ENCODE measurements at regions not wholly inside any gene's neighbourhood (a gene's known extent, or its start where the extent isn't known, plus 50 kb on each side); places are given as distances from the start of the nearest gene placed in this dataset.

DNA sequence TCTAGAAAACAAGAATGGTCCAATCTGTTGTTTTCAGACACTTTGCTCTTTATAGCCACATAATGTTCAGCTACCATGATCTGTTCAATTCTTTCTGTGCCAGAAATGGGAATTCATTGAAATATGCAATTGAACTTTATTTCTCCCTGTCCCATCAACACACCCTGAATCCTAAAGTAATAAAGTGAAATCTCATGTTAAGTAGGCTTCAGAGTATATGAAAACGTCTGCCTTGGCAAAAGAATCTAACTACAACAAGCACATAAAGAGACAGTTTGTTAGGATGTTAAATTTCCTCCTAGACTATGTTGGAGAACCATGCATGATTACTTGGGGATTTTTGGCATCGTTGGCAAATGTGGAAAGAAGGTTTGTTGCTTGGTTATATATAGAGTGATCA is 722.7 kb downstream of the XPNPEP1 start:
- no peak for DNase-seq (ENCODE audit: low read depth)

- no peak for DNase-seq (ENCODE audit: low read depth)
These were observed 731.5 kb downstream of the XPNPEP1 start for GRCh38 chr10:109191823-109192222.

GRCh38 chr10:109191341-109191740 is 732.0 kb downstream of the XPNPEP1 start:
- no peak for DNase-seq (ENCODE audit: low read depth)

DNA sequence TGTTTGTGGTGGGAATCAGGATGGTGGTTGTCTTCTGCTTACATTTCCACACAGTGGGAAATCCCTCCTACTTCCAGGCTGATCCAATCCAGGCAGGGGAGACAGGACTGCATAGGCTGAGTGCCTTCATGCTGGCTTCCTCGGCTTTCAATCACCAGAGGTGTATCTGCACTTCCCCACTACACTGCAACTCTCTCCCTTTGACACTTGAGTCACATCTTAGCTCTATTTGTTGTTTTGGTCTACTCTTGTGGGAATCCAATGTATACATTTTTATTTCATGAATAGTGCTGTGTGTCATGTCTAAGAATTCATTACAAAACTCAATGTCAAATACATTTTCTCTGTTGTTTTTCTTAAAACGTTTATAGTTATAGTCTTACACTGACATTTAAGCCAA is 735.6 kb downstream of the XPNPEP1 start:
- no peak for DNase-seq (ENCODE audit: low read depth)

DNA sequence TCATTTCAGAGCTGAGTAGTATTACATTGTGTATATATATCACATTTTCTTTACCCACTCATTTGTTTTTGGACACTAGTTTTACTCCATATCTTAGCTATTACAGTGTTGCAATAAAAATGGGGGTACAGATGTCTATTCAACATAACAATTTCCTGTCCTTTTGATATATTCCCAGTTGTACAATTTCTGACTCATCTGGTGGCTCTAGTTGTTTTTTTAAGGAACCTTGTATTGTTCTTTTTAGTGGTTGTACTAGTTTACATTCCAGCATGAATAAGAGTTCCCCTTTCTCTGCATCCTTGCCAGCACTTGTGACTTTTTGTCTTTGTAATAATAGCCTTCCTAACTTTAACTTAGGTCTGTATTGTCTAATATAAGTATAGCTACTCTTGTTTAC is 739.9 kb downstream of the XPNPEP1 start:
- no peak for DNase-seq (ENCODE audit: low read depth)

DNA sequence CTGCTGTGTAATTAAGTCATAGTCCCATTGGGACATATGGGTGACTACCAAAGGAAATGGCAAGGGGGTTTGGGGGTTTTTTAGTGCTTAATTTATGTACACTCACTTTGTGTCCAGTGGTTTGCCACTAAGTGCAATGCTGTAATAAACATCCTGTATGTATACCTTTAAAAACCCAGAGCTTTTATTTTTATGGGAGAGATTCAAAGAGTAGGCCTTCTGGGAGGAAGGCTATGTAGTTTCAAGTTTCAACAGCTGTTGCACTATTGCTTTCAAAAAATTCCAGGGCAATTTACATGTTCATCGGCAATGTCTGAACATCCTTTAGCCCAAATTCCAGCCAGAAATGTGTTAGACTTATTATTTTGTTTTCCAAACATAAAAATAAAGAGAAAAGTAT is 744.7 kb downstream of the XPNPEP1 start:
- DNase-seq (ENCODE audit: low read depth): no peak

GRCh38 chr10:109174526-109174925 is 748.8 kb downstream of the XPNPEP1 start:
- DNase-seq (ENCODE audit: low read depth): no peak

DNA sequence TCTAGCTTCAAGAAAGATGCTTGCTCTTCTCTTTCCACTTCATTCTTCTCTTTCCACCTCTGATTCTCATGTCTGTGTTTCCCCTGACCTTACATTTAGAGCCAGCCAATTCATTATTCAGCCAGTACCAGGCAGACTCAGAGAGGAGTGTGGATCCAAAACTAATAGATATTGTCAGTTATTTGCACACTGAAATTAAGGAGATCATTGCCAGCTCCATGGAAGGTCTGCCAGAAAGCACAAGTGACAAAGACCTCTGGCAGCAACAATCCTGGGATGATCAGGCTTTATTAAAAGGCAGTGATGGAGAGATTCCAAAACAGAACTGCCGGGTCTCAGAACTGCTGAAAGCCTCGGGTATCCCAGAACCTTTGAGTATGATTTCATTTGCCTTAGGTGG is 749.4 kb downstream of the XPNPEP1 start:
- no peak for DNase-seq (ENCODE audit: low read depth)

DNA sequence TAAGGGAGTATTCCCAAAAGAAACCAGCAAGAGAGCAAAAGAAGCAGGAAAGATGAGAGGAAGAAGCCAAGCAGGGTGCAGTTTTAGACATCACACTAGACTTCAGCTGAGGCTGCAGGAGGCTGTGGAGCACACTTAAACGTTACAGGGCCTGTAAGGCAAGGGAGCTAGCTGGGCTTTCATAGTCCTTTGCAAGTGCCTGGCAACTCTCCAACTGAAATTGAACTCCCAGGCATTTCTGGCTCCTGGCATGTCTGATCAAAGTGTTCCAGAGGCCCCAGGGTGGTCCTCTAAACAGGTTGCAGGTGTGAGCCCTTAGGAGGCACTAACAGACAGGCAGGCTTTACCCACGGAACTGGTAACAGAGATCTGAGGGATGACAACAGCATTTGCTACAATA is 750.2 kb downstream of the XPNPEP1 start:
- no peak for DNase-seq (ENCODE audit: low read depth)

GRCh38 chr10:109166935-109167334 is 756.4 kb downstream of the XPNPEP1 start:
- no peak for DNase-seq (ENCODE audit: low read depth)

DNA sequence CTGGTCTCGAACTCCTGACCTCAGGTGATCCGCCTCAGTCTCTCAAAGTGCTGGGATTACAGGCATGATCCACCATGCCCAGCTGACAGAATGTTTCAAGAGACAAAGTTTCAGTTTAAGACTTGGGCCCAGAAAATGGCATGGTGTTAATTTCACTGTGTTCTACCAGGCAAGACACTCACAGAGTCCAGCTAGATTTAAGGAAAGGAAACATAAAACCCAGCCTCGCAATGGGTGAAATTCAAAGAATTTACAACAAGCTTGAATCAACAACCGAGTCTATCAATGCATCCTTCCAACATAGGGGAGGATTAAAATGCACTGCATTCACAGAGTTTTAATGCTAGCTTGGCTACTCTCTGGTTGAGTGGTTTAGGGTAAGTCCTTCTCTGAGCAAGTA is 764.0 kb downstream of the XPNPEP1 start:
- no peak for DNase-seq (ENCODE audit: low read depth)

GRCh38 chr10:109156396-109156795 is 766.9 kb downstream of the XPNPEP1 start:
- no peak for DNase-seq (ENCODE audit: low read depth)

- no peak for DNase-seq (ENCODE audit: low read depth)
These were observed 773.5 kb downstream of the XPNPEP1 start for GRCh38 chr10:109149666-109150350.

- no peak for DNase-seq (ENCODE audit: low read depth)
These were observed 795.9 kb downstream of the XPNPEP1 start for GRCh38 chr10:109127363-109127762.

DNA sequence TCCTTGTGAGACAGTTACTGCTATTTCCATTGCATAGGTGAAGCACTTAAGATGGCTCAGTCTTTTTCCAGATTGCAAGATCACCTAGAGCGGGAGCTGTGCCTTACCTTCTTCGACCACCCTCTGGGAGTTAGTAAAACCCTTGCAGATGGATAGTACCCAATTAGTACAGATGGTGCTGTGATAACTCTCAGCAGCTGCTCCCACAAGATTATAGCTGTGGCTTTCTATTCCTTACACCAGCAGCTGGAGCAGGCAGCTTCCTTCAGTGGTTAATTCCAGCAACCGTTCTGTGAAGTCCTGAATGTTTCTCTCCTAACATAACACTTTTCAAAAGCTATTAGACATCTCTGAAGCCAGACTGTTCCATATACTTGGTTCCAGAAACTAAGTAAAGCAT is 796.8 kb downstream of the XPNPEP1 start:
- DNase-seq (ENCODE audit: low read depth): no peak

GRCh38 chr10:109126016-109126415 is 797.3 kb downstream of the XPNPEP1 start:
- DNase-seq (ENCODE audit: low read depth): no peak

GRCh38 chr10:109115179-109115578 is 808.1 kb downstream of the XPNPEP1 start:
- no peak for DNase-seq (ENCODE audit: low read depth)

DNA sequence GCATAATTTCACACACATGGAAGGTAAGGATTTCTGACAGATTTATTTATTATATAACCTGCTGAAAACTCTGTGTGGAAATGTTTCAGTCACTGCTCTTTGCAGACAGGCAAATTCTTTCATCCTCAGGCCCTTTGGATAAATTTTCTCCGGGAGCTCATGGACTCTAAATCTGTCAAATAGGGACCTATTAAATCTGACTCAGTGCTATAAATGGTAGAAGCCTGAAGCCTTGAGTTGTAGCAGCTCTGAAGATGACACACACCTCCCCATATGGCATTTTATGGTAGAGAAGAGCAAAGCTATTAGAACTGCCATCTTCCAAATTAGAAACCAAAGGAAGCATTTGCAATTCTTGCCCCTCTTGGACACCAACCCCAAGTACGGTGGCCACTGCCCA is 808.7 kb downstream of the XPNPEP1 start:
- DNase-seq (ENCODE audit: low read depth): no peak

GRCh38 chr10:109106604-109107003 is 816.7 kb downstream of the XPNPEP1 start:
- no peak for DNase-seq (ENCODE audit: low read depth)

DNA sequence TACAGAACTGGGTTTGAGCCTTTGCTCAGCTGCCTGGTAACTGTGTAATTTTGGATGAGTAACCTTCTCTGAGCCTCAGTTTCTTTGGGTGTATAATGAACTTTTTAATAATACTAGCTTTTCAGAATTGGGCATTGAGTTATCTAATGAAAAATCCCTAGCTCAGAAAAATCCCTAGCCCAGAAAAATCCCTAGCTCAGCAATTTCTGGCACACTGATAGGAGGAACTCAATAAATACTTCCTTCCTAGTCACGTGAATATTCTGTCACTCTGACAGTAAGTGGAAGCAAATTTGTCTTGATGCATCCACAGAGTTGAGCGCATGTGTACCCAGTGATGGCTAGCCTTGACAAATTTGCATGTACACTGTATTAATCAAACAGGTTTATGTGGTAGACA is 817.6 kb downstream of the XPNPEP1 start:
- no peak for DNase-seq (ENCODE audit: low read depth)

- no peak for DNase-seq (ENCODE audit: low read depth)
These were observed 818.5 kb downstream of the XPNPEP1 start for GRCh38 chr10:109104806-109105205.

DNA sequence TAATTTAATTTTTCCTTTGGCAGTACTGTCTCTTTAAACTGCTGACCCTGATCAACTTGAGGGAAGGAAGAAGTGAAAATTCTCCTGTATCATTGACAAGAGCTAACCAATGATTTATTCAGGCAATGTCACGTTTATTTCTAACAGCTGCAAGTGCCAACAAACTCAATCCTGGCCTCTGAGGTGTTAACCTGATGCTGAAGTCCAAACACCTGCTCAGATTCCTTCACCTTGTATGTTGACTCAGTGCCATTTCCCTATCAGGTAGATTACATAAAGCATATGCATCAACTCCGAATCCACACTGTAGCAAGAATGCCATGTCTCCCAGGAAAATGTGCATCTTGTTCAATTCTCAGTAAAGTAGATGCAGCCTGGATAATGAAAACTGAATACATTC is 820.0 kb downstream of the XPNPEP1 start:
- no peak for DNase-seq (ENCODE audit: low read depth)

- no peak for DNase-seq (ENCODE audit: low read depth)
These were observed 833.5 kb downstream of the XPNPEP1 start for GRCh38 chr10:109089779-109090178.

- no peak for DNase-seq (ENCODE audit: low read depth)
These were observed 851.8 kb downstream of the XPNPEP1 start for GRCh38 chr10:109071539-109071938.

GRCh38 chr10:109070492-109070891 is 852.8 kb downstream of the XPNPEP1 start:
- no peak for DNase-seq (ENCODE audit: low read depth)

Data from fibroblast of gingiva (primary cell).